ENCODE measurements at regions not wholly inside any gene's neighbourhood (a gene's known extent, or its start where the extent isn't known, plus 50 kb on each side); places are given as distances from the start of the nearest gene placed in this dataset.

DNA sequence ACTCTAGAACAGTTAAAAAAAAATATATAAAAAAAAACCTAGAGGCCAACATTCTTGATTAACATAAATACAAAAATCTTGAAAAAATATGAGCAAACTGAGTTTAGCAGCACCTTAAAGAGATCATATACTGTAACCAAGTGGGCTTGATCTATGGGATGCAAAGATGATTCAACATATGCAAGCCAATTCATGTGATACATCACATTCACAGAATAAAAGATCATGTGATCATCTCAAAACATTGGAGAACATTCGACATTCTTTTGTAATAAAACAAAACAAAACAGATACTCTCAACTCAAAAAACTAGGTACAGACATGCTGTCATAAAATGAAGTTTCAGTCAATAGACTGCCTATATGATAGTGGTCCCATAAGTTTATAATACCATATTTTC, 165.4 kb upstream of the NDST4 start:
- TF ChIP-seq TCF12 (IDR thresholded peaks at IDR 0.05; ENCODE audit: low read depth) (no peak), TAF1 (IDR thresholded peaks at IDR 0.05; ENCODE audit: low read depth) (no peak)
